HG02973 (cell line): ENCODE measurements at regions not wholly inside any gene's neighbourhood (a gene's known extent, or its start where the extent isn't known, plus 50 kb on each side); places are given as distances from the start of the nearest gene placed in this dataset.

Source experiments
- ATAC-seq: cut with Tn5 transposase; IDR thresholded peaks from one replicate; pipeline ENCODE4 v1.9.1; 2021; ENCODE audit warnings: moderate library complexity; ENCODE audit not compliant: unreplicated experiment

DNA sequence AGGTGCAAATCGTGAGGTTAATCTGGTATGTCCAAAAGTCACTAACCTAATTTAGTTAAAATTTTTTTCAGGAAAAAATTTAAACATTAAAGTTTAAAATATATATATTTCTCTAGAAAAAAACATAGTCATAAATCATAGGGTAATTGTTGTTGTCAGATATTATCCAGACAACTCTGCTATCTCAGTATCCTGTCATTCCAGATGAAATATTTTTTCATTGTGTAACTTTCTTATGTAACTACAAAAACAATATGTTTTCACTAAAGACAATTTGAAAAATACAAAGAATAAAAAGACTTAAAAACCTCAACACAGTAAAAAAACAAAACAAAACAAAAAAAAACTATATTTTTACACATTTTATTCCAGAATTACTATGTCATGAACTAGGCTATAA lies 57.6 kb downstream of the TENT5A start:
- ATAC-seq: no peak

DNA sequence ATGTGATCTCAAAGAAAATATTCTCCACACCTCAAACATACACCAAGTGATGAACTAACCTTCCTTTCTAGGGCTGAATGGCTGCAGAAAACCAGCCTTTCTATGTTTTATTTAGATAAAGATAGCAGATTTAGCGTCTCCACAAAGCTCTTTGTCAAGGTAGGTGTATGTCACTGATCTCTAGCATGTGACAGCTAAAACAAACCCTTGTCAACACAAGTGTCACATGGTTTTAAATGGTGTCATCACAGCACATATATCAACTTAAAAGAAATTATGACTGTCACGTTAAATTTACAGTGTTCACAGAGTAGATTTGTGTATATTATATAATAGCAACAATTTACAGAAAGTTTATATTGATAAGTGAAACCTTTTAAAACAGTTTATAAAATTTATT lies 58.3 kb downstream of the TENT5A start:
- no peak for ATAC-seq

DNA sequence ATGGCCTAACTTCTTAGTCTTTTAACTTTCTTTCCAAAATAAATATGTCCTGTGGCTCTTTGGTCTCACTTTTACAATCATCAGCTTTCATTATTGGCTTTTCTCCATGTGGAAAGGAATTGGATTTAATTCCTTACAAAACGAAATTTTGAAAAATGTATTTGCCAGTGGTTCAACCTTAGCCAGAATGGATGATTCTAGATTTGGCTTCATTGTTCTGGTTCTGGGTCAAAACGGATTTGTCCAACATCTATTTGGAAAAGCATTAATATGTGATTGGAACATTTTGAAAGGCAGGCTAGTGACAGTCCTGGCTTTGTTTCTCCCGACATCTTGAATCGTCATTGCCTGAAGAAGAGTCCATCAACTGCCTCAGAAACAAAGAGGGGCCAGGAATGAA lies 59.2 kb downstream of the TENT5A start:
- ATAC-seq: no peak

DNA sequence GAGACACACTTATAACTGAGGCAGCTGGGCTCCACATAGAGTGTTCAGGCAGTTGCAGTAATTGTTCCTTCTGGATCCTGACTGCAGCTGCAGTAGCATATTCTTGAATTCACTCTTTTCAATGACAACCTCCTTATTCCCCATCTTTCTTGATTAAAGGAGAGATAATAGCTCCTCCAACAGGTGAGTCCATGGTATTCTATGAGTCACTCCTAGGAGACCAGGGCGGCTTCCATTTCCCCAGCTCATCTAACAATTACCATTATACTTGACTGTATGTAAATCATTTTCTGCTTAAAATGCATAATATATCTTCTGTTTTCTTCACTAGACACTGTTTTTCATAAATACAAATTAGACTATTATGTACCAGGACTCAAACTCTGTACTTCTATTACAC lies 62.4 kb downstream of the TENT5A start:
- ATAC-seq: no peak

DNA sequence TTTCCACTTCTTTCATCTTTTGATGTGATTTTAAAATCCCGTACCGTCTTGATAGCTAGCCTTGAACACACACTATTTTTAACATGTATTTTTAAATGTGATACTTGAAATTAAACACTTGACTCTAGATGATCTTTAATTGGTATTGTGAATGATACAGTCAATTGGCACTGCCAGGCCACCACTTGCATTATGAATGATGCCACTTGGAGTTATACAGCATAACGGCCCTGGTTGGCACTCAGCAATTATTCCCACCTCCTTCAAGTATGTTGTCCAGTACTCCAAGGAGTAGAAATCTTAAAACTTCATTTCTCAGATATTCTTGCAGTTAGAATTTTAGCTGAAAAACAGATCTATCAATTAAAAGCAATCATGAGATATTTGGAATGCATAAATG lies 62.9 kb downstream of the TENT5A start:
- ATAC-seq: no peak

DNA sequence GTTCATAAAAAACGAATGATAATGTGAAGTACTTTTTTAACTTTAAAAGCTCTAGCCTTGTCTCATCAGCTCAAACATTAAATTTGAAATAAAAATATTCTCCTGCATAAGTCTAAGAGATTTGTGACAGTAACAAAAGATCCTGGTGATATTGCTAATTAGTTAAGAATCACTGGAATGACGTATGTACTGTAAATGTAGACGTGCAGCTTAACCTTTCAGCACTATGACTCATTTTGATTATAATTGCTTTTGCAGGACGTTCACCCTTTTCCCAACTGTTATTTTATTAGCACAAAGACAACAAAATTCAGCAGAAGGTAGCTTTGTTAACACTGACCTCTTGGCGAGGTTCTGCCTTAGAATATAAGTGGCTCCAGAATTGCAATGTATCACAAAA lies 68.6 kb downstream of the TENT5A start:
- ATAC-seq: no peak

DNA sequence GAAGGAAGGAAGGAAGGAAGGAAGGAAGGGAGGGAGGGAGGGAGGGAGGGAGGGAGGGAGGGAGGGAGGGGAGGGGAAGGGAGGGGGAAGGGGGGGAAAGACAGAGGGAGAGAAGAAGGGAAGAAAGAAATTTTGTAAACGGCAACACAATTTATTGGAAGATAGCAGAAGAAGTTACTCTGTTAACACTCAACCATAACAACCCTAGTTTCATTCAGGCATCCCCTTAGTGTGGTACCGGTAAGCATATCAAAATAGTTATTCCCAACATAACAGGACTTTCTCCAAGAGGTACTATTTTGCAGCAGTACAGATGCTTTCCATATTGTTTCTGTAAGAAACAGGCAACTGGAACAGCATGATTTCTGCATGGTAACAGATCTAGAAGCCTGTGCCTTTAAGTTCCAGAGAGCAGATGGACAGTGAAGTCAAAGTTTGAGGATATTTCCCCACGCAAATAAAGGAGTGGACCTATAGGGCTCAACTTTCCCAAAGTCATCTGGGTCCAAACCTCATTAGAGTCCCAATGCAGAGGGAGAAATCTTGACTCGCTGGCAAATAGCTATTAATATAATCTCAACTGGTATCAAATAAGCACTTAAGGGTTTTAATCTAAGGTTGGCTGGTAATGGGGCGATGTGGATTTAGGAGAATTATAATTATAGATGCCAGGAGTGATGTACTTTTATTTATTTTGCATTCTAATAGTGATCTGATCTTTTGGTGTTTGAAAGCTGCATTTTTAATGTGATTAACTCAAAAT lies 69.4 kb downstream of the TENT5A start:
- ATAC-seq: no peak

DNA sequence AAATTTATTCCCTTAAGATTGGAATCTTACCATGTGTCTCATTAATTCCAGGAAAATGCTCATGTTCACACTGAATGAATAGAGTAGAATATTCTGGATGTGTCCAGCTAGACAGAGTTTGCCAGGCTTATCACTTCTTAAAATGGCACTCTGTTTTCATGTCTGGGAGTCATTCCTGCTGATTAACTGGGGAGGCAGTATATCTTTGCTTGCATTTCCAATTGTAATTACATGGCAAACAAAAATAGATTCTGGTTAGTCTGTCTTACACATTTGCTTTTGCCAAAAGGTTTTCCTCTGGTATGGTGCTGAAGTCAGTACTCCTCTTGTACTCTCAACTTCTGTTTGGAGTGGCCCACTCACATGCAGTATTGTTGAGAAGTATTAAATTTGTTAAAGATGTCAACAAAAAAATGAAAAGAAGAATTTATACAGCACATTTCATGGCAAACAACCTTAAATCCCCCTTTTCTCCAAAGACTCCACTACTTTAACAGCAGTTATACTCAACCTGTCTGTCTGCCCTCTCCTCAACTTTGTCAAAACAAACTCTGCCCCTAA lies 70.2 kb downstream of the TENT5A start:
- ATAC-seq: no peak

DNA sequence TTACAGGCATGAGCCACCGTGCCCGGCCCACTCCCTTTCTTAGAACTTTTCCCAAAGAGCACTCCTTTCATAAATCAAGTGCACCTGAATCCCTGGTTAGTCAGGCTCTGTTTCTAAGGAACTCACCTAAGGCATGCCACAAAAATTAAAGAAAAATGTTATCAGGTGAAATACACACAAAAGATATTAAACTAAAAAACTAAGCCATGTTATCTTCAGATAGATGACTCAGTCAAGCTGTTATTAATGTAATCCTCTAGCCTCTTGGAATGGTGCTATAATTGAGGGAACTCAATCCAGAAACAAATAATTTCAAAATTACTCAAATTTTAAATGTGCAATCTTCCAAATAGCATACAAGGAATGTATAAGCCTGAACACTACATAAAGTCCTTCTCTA lies 83.0 kb downstream of the TENT5A start:
- no peak for ATAC-seq

DNA sequence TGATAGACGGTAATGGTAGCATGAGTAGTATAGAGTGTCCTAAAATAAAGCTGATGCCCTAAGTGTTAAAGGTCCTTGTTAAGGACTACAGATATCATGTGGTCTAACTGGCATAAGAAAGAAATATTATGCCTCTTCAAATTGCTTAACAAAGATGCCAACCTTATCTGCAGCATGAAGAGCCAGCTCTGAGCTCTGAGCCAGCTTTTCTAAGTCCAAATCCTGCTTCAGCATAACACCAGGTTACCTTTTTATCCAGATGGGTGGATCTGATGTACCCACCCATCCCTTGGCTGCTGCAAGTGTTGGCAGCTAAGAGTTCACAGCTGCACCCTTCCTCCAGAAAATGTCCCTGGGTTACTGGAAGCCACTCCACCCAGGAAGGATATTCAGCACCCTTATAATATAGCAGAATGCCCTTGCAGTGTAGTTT lies 83.8 kb downstream of the TENT5A start:
- no peak for ATAC-seq

DNA sequence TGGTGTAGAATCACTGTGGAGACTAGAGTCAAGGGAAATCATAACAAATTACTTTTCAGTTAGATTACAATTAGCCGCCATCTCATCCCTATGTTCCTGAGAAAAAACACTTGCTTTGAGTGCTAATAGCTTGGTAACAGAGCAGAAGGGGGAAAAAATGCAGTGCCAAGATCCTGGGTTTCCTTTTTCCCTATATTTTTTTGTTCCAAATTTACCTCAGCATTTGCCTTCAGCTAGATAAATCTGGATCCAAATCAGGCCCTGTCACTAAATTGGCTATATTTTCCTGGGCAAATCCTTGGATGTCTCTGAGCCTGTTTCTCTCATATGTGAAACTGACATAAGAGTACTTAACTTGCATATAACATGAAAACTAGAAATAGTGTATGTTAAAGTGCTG lies 86.0 kb downstream of the TENT5A start:
- ATAC-seq: no peak

DNA sequence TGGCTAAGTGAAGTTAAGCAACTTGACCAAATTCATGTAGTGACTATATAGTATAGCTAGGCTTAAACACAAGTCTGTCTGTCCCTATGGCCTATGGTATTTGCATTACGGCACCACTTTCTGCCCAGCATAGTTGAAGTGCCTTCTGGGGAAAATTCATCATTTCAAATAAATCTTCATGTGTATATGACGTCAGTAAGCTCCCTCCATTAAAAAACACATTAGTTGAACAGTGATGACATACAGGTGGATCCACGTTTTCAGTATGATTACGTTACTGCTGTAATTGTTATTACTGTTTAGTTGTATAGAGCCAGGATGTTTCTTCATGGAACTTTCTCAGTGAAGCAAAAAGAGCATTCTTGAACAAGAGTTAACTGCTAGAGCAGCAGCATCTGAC lies 96.2 kb downstream of the TENT5A start:
- no peak for ATAC-seq

DNA sequence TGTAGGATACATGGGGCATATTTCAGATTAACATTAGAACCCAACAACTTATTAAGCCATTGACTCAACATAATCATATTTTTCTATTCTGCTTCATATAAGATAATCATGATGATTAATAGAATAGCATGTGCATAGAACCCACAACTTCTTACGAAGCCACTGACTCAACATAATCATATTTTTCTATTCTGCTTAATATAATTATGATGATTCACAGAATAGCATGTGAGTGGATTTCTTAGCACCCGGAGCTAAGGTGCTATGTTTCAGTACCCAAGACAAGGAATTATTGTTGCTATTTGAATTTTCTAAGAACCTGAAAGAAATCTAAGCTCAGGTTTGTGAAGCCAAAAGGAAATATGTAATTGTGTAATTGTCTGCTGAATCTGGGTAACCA lies 96.8 kb downstream of the TENT5A start:
- no peak for ATAC-seq

DNA sequence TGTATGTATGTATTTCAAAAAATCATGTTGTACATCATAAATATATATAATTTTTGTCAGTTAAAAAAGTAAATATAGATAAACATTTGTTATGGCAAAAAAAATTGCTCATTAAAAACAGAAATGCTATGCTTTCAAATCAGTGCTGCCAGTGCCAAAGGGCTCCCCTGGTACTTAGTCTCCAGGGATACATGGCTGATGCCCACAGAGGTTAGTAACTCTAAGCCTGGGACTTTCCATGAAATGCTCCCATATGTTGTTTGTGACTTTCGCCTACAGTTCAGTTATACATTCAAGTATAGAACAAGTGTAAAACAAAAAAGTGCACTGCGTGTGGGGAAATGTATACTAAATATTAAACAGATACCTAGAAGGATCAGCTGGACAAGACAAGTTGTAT lies 104.0 kb downstream of the TENT5A start:
- ATAC-seq: no peak

DNA sequence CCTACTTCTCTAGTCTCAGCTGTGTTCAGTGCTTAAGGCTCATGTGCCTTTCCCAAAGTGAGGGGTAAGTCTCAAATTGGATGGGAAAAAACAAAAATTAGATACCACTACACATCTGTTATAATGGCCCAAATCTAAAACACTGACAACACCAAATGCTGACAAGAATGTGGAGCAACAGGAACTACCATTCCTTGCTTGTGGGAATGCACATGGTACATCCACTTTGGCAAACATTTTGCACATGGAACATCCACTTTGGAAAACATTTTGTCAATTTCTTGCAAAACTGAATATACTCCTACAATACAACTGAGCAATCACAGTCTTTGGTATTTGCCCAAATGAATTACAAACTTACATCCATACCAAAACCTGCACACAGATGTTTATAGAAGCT lies 109.3 kb downstream of the TENT5A start:
- ATAC-seq: no peak

DNA sequence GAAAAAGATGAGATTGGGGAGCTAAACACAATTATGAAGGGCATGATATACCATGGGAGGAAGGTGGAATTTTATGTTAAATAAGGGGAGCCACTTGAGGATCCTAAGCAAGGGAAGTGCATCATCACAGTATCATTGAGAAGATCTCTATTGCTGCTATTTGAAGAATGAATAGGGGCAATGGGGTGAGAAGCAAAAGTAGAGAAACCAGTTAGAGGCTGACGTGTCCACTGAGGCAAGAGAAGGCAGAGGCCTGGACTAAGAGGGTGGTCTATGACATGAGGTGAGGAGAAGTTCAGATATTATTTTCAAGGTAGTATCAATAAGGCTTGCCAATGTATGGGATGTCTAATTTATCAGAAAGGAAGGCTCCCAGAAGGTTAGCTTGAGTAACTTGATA lies 111.6 kb downstream of the TENT5A start:
- no peak for ATAC-seq

DNA sequence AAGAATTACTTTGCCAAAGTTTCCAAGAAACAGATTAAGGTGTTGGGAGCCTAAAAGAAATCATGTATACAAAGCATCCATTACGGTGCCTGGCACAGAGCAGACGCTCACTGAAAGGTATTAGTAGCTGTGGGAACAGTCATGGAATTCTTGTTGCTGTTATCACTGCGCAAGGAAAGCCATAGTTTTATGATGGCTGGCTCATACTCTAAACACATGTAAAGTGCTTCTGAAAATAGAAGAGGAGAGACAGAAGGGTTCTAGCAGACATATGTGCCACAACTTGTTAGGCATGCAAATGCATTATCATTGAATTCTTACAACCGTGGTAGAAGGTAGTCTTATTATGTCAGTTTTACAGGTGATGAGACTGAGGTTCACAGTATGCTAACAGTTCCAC lies 112.4 kb downstream of the TENT5A start:
- no peak for ATAC-seq

DNA sequence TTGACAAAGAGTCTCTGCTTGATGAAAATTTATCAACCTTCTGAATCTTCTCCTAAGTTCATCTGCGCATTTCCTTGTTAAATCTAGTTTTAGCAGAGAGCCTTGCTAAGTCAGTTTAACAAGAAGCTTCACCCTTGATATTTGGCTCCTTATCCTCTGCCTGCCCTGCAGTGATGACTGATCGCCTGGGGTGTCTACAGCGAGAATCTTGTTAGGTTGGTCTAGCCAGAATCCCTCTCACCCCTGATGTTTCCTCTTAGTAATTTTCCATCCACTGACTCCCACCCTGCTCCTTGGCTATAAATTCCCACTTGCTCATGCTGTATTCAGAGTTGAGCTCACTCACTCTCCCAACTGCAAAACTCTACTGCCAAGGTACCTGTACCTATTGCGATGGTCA lies 114.1 kb downstream of the TENT5A start:
- no peak for ATAC-seq

DNA sequence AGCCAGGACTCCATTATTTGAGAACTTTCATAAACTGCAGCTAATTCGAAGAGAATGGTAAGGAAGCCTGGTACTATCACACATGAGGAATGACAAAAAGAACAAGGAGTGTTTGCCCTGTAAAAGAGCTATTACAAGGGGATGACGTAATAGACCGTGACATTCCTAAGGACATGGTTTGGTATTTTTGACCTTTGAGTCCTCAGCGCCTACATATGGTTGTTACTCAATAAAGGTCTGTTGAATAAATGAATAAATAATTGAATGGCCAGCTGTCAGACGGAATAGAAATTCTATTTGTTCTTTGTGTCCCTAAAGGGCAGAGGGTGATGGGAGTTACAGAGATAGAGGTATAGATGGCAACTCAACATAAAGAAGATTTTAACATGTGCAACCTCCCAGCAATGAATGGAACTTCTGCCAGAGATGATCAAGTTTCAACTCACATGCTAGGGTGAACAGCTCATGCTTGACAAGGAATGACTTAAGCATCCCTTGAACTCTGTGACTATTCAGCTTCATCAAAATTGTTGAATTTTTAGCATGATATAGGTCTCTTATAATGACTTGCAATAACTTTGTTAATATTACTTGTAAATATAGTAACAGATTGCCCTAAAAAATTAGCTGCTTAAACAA lies 115.4 kb downstream of the TENT5A start:
- no peak for ATAC-seq

DNA sequence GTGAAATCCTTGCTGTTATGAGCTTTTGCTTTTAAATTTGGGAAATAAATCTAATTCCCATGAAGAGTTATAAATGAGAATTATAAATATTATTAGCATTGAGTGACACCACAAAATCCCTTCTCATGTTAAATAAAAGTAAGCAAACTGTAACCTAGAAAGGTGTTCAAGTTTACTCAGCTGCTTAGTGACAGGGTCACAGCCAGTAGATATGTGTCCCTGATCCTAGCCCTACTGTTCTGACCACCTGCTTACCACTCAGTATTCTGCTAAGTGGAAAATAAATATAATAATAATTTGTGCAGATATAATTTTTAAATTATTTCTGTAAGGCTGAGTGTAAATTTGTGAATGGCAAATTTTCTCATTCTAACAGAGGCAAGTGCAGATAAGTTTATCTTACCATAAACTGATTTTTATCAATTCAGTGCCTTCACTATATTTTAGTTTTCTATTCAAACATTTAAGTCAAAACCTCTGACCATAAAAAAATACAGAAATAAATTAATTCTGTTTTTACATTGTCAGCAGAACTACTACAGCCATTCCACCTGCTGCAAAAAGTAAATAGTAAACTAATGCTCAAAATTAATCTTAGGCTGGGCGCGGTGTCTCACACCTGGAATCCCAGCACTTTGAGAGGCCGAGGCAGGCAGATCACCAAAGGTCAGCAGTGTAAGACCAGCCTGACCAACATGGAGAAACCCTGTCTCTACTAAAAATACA lies 118.2 kb downstream of the TENT5A start:
- no peak for ATAC-seq

DNA sequence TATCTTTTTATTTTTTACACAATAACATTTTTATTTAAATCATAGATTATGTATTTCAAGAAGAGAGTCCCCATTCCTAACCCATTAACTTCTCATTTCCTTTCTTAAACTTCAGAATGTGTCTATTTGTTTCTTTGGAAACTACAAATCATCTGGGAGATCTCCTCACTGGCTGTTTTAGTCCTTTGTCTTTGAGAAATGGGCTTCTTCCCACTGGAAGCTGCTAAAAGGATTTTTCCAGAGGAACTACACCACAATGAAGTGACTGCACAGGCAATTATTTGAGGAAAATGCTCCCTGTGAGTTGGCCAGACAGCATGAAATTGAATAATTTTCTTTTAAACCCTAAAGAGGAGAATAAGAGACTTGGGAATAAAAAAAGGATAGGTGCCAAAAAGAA lies 119.1 kb downstream of the TENT5A start:
- ATAC-seq: no peak

DNA sequence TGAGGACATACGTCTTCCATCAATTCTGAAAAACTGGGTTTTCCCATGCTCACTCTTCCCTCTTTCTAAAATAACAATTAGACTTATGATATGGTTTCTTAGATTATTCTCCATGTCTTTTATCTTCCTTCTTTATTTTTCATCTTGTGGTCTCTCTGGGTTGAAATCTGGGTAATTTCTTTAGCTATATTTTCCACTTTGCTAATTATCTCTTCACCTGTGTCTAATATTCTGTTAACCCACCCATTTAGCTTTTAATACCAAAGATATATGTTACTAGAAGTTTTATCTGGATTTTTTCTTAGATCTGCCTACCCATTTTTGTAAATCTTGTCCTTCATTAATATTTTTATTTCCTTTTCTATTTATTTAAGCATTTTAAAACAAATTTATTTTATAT lies 121.8 kb downstream of the TENT5A start:
- ATAC-seq: no peak
